GM18508 (cell line): ENCODE measurements at regions not wholly inside any gene's neighbourhood (a gene's known extent, or its start where the extent isn't known, plus 50 kb on each side); places are given as distances from the start of the nearest gene placed in this dataset.

Experiments
- ATAC-seq: cut with Tn5 transposase; IDR thresholded peaks from one replicate; pipeline ENCODE4 v1.9.1; 2021; ENCODE audit warnings: moderate number of reproducible peaks; ENCODE audit not compliant: insufficient read depth, unreplicated experiment

DNA sequence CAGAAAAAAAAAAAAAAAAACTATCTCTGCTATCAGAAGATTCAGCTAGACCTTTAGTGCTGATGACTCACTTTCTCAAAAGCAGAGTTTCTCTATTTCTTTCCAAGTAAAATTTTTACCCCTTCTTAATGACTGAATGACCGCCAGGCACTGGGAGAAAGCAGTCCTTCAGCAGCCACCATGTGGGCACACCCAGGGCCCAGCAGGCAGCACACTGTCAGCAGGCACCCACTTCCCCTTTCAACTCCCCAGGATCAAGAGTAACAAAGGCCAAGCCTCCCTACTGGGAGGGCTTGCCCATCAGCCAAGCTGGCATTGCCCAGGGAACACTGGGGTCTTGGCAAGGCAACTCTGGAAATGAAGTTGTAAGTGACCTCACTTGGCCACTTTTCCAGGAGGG, 201.9 kb upstream of the MAMLD1 start:
- no peak for ATAC-seq

DNA sequence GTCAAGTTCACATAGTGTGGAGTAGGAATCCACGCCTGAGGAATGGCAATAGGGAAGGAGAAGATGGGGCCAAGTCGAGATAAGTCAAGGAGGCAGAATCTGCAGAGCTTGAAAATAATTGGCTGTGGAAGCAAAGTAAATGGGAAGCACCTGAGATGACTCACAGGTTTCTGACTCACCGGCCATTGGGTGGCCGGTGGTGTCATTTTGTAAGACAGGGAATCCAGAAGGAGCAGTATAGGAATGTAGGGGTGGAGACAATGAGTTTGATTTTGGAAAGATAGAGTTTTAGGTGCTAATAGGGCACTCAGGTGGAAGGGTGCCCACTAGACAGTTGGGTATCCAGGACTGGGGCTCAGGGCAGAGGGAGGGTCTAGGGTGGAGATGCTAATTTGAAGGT, 201.0 kb upstream of the MAMLD1 start:
- no peak for ATAC-seq

DNA sequence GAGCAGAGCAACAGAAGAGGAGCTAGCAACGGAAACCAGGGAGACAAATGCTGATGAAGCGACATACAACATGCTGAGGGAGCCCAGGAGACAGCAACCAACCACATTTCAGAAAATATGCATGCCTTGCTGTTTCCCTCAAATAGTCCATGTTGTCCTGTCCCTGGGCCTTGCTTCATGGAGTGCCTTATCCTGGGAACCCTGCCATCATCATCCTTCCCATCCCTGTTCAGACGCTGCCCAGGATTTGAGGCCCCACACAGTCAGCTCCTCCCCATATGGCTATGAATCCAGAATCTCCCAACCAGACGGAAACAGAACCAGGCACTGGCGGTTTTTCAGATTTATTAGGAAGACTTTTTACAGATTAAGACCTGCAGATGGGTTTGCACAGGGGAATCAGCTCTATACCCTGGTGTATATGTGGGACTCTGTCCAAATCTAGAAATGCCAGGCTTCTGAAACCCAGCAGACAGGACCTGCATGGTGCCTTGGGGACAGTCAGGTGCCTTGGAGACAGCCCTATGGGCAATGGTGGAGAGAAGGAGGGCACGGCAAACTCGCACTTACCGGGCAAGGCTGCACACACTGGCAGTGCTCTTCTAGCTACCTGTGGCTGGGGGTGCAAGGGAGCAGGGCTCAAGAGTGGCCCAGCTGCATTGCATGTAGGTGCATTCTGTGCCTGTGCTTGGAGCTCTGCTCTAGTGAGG, 199.7 kb upstream of the MAMLD1 start:
- ATAC-seq = no peak

DNA sequence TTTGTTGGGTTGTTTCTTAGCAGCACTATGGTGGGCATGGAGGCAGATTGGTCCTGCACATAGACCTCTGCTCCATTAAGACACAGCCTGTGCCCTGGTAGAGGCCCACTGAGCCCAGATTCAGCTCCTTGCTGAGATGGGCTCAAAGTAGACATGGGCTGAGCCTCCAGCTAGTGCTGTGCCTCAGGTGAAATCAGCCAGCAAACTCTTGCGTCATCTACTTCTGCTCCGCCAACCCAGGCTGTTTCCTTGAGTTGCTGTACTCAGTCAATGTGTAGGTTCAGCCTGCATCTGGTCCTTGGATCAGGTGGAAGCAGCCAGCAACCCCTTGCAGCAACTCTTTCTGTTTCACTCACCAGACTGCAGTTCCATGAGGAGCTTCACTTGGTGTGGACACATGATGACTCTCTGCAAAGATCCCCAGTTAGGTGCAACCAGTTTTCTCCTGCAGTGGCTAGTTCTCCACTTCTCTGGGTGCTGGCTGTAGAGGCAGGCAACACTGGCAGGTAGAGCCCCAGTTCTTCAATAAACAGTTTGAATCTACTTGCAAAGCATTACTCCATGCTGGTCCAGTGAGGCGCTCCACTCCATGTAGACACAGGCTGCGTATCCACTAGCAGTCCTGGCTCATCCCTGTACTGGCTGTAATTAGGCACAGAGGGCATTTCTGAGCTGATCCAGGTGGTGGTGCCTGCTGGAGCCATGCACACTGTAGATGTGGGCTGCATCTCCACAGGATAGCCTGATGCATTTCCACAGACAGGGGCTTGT, 199.0 kb upstream of the MAMLD1 start:
- no peak for ATAC-seq

DNA sequence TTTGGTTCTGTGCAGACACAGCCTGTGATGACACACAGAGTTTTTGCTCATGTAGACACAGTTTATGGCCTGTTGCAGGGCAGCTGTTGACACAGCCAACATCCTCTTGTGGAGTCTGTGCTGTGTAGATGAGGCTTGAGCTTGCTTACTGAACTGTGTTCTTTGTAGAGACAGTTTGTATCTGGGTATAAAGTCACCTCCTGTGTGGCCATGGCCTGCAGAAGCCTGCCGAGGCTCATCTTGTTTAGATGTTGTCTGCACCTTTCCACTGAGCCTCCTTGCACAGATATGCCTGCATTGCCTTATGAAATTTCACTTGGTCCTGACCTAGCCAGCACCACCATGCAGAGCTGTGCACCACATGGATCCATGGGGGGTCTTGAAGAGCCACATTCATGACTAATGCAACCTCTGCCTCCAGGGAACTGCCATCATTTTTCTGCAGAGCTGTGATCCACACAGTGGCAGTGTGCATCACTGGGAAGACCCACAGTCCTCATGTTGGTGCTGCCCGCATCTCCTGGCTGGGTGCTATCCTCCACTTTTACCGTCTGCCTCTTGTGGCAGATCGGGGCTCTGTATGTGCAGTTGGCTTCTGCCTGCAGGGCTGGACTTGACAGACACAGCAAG, 198.0 kb upstream of the MAMLD1 start:
- ATAC-seq = no peak

DNA sequence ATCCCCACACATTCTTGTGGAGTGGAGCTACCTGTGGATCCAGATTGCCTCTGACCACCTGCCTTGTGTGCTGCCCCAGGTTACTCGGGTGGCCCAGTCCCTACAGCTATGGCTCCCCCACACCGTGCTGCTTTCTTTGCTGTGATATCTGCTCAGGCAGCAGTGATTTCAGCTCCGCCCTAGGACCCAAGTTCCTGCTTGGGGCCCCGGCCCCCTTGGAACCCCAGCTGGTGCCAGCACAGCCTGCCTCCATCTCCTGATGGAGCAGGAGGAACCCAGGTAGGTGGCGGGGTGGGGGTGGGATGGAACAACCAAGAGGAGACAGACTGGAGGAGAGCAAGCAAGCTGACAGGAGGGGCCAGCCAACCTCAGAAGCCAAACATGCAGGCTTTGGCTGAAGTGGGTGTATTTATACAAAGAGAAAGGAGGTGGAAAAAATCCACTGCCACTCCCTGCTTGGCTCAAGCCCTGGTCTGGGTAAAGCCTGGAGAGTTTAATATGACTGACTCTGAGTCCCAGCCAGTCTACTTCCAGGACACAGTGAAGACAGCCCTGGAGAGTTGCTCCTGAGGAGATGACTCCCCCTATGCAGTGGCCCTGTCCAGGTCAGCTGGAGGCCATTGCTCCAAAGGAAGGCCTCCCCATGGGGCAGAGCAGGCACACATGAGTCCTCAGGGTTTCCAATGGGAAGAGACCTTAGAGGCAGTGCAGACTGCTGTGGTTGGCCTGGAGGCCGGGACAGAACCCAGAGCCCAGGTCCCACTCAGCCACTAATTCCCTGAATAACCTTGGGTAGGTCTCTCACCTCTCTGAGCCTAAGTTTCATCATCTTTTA, 197.1 kb upstream of the MAMLD1 start:
- no peak for ATAC-seq

DNA sequence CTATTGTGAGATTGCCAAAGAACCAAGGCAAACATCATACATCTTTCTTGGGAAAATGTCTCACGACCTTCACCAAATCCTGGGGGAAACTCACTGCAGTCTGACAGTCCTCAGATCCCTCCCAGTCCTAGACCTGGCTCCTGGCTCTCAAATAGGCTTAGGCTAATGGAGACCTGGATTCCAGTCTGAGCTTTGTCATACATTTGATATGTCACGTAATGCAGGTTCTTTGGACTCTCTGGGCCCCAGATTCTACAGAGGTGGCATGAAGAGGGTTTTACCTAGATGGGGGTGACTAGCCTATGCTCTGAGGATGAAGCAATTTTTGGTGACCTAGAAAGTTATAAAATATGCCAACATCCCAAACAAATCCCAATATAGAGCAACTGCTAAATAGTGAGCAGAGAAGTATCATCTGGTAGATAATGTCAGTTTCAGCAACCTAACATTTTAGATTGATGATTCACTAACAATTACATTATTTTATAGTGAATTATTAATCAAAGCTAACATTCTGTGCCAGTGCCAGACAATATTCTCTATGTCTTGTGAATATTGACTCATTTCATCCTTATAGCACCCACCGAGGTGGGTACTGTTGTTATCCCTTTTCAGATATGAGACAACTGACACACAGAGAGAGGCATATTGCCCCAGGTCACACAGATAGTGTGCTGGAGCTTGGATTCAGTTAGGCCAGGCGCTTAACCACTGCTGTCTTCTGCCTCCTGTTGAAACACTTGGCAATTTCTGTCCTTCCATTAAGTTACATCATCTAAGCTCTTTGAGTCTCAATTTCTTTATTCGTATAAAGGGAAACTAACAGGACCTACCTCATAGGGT, 195.4 kb upstream of the MAMLD1 start:
- ATAC-seq = no peak

DNA sequence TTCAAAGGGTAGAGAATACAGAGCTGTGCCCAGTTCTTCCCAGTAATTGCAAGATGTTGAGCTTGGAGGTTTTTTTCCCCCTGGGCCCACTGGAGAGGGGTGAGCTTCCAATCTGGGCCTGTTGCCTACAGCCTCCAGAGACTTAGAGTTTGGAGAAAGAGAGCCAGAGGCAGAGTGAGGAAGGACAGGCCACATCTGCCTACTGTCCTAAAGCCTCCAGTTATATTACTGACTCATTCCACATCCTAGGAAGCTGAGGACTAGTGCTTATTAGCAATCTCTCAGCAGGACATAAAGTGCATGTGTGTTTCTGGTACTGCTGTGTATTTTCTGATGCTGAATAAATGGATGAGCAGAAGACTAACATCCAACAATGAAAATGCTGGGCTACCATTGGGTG, 181.0 kb upstream of the MAMLD1 start:
- ATAC-seq = no peak

DNA sequence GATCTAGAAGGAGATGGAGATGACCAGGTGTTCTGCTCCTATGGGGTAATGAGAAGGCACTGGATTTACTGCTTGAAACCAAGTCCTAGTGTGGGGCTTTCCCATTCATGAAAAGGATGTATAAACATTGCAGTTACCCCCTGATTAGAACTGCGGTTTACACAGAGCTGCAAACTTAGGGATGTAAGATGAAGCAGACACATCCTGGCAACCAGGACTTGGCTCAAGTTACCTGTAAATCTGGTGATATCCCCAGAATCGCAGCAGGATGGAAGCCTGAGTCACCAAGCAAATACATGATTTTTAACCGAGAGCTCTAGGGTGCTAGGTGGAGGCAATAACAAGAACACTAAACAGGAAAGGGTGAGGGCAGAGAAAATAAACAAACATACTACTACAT, 178.6 kb upstream of the MAMLD1 start:
- no peak for ATAC-seq

DNA sequence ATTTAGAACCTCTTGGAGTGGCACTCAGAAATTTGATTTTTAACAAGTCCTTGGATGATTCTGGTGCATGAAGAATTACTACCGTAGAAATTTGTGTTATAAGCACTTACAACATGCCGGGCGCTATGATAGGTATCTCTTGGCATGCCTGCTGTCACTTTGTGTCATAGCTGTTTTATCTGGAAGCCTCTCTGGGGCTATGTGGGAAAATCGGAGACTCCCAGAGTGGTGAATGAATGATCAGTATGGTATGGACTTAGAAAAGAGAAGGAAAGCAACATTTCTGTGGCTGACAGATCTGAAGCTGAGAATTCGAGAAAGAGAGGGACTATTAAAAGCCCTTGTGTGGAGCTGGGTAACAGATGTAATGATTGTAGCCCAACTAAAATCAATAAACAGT, 177.4 kb upstream of the MAMLD1 start:
- ATAC-seq = no peak

DNA sequence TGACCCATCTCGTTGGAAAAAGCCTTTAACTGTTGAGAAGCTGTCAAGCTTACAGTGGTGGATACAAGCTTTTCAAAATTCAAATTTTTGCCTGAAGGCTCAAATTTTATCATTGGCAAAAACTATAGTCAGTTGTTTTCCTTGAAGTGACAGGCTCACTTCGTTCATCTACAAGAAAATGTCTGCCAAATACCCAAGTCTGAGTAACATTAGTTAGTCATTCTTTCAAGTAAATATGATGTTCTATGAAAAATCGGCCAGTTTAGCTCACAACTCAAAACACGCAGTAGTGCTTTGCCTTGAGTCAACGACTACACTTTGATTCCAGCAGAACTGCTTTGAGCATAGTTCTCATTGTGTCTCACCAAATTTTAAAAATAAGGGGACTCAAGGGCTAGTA, 170.3 kb upstream of the MAMLD1 start:
- ATAC-seq = no peak

DNA sequence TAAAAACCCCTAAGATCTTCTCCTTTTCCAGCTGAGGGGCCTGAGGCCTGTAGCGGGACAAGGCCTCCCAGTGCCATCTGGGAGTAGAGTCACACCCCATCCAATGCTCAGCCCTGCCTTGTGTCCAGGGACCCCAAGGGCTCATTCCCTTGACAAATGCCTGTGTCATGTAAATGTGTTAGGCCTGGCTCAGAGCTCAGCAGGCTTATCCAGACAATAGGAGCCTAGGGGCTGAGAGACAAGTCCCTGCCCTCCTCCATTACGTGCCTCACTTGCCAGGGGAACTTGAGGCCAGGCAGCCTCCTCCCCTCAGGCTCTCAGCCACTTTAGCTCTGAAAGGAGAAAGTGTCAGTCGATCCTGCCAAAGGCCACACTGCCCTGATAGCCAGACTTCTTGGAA, 166.8 kb upstream of the MAMLD1 start:
- ATAC-seq = no peak

DNA sequence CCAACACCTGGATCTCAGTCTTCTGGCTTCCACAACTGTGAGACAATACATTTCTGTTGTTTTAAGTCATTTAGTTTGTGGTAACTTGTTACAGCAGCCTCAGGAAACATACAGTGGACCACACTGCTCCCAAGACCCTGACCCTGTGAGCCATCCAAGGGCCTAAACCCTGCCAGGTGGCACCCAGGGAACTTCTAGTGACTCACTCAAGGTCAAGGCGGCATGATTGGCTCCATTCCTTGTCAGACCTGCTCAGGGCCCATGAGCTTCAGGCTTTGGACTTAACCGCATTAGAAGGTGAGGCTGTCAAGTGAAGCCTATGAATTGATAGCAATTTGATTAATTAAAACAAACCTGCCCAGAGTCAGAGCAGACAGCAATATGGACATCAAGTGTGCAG, 165.7 kb upstream of the MAMLD1 start:
- no peak for ATAC-seq

DNA sequence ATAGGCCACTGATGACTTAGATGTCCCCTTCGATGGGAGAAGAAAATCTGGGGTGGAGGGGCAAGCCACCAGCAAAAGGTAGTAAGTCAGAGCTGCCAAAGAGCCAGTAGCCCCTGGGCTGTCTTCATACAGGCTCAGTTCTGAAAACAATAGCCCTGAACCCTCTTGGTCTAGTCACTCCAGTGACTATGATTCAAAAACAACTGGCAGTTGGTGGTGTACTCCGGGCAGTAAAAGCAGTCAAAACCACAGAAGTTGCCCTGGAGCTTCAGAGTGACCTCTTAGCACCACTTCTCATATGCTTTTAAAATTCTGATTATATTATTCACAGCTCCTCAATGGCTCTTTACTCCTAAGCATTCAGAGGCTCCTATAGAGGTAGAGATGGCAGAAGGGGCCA, 164.3 kb upstream of the MAMLD1 start:
- no peak for ATAC-seq

DNA sequence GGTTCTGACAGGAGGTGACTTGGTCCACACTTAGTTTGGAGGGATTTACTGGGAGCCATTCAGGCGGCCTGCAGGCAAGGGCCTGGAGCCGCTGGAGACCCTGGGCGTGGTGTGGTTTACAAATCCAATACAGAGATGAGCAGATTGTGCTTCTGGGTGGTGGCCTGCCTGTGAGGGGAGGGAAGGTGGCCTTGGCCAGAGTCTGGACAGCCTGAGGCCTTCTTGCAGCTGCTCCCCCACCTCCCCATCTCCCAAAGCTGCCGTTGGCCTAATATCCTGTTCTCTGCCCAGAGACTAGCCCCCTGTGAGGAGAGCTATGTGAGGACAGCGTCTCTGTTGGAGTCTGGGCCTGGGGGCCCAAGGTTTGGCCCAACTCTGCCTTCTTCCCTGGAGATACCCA, 163.9 kb upstream of the MAMLD1 start:
- ATAC-seq = no peak

DNA sequence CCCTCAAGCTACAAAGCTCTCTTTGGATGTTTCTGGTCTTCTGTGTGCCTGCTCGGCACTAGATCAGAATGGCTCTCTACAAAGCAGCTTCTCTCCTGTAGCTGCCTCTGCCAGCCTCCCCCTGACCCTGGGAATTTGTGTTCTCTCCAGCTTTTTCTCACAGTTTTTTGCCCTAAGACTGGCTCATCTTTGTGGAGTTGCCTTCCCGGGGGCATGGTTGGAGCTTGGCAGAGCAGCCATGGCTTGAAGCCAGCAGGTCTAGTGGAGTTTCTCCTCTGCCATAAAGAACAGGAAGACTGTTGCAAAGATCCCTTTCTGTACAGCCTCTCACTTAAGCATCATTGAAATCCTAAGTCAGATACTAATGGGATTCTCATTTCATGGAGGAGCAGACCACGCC, 163.3 kb upstream of the MAMLD1 start:
- ATAC-seq = no peak

DNA sequence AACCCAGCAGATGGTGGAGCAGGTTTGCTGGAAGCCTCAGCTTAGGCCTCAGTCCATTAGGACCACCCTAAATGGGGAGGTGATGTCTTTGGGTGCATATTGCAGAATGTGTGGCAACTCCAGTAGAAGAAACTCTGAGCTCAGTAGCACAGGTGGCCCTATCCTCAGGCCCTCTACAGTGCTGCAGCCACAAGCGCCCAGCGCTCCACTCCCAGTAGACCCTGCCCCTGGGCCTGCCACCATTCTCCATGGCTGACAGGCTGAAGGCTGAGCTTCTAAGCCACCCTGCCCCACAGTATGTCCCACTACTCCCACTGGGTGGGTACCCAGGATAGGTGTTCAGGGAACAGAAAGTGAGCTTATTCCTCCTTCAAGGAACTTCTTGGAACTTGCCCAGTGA, 162.8 kb upstream of the MAMLD1 start:
- ATAC-seq = no peak

DNA sequence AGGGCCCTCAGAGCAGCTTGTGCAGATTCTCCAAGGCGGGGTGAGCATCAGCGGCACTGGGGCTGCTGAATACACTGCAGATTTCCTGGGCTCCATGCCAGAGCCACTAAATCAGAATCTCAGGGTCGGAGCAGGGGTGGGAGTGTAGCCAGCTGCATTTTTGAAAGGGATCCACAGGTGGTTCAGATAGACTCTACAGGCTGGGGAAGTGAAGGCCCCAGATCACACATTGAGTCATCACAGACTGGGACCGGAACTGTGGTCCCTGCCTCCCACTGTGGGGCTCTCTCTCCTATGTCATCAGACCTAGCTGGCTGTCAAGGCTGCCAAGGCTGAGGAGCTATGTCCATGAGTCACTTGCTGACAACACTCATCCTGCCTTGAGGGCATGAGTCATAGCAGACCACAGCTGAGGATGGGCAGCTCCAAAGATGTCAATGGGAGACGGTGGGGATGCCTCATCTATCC, 162.3 kb upstream of the MAMLD1 start:
- ATAC-seq = peak; percentile 98

DNA sequence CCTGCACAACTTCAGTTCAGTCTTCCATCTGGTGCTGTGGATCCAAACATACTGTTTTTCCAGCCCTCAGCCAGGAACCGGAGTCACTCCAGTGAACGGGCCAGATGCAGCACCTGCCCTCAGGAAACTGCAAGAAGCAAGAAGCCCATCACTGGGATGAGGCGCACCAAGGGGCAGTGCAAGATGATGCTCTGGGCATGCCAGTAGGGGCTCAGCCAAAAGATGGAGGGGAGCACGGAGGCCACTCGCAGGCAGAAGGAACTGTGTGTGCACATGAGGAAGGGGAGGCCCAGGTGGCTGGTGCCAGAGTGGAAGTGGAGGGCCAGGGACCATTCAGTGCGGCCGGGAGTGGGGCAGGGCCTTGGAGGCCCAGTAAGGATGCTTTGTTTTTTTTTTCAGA, 161.7 kb upstream of the MAMLD1 start:
- no peak for ATAC-seq

DNA sequence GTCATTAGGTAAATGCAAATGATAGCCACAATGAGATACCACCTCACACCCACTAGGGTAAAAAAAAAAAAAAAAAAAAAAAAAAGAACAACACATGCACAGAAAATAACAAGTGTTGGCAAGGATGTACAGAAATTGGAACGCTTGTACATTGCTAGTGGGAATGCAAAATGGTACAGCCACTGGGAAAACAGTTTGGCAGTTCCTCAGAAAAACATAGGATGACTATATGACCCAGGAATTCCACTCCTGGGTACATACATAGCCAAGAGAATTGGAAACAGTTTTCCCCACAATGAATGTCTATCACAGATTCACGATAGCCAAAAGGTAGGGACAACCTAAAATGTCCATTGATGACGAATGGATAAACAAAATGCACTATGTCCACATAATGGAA, 161.3 kb upstream of the MAMLD1 start:
- ATAC-seq = no peak
